H1 (cell line): ENCODE measurements at regions not wholly inside any gene's neighbourhood (a gene's known extent, or its start where the extent isn't known, plus 50 kb on each side); places are given as distances from the start of the nearest gene placed in this dataset.

Experiments
- CTCF ChIA-PET: fragments of 300-600 bp; sonication (Branson Sonifier 250); formaldehyde crosslinking; loops from one replicate; lab custom pipeline; 2021; ENCODE audit not compliant: partially characterized antibody; lab: Charles Lee
- POLR2A ChIA-PET: fragments of 300-600 bp; sonication (Branson Sonifier 250); formaldehyde crosslinking; loops from one replicate; lab custom pipeline; 2021; ENCODE audit warnings: inconsistent platforms; ENCODE audit not compliant: partially characterized antibody; lab: Charles Lee
- DNase-seq, 2 experiments: peaks; one replicate each; pipeline versions ENCODE4 v3.0.0 to v3.0.0-alpha.2; 2010 to 2022; ENCODE audit warnings: low spot score in 2 of 2, low read depth in 1 of 2, mixed read lengths in 1 of 2
- FAIRE-seq: peaks from 2 replicates; lab custom pipeline; 2011; peaks lifted over from hg19 to GRCh38; lab: Jason Lieb, UNC
- H2AFZ ChIP-seq: 2 replicates; pipeline ENCODE4 v1.8.1; 2012; ENCODE audit warnings: low read length, inconsistent platforms
- H2AK5ac ChIP-seq: 2 replicates; pipeline ENCODE4 v1.6.1; 2013; ENCODE audit warnings: low read depth, low read length
- H2BK120ac ChIP-seq: replicated peaks from 2 replicates; pipeline ENCODE3; 2013; ENCODE audit warnings: low read depth, low read length, inconsistent platforms
- H2BK12ac ChIP-seq: 2 replicates; pipeline ENCODE4 v1.6.1; 2013; ENCODE audit warnings: low read depth, low read length
- H2BK15ac ChIP-seq: 2 replicates; pipeline ENCODE4 v1.6.1; 2013; ENCODE audit warnings: low read length
- H2BK20ac ChIP-seq: 2 replicates; pipeline ENCODE4 v1.6.1; 2013; ENCODE audit warnings: low read length
- H2BK5ac ChIP-seq: 2 replicates; pipeline ENCODE4 v1.6.1; 2013; ENCODE audit warnings: low read depth, low read length
- H3K14ac ChIP-seq: 2 replicates; pipeline ENCODE4 v1.6.1; 2013; ENCODE audit warnings: inconsistent platforms; ENCODE audit not compliant: insufficient read length
- H3K18ac ChIP-seq: 2 replicates; pipeline ENCODE4 v1.6.1; 2013; ENCODE audit warnings: low read length; ENCODE audit errors: extremely low read depth
- H3K23ac ChIP-seq: 2 replicates; pipeline ENCODE4 v1.6.1; 2013; ENCODE audit warnings: inconsistent platforms; ENCODE audit not compliant: insufficient read length
- H3K23me2 ChIP-seq: 2 replicates; pipeline ENCODE4 v1.6.1; 2013; ENCODE audit warnings: low read depth, low read length
- H3K27ac ChIP-seq: 2 replicates; pipeline ENCODE4 v1.6.1; 2011; ENCODE audit warnings: low read depth, low read length, inconsistent platforms
- H3K27me3 ChIP-seq, 4 experiments: replicated peaks in 1 of 4; 1 replicate in 1 of 4; 2 replicates in 3 of 4; pipeline versions ENCODE4 v1.6.1 to v1.8.1; 2011 to 2013; ENCODE audit warnings: low read length in 3 of 4, mild to moderate bottlenecking in 3 of 4, inconsistent platforms in 2 of 4, mixed read lengths in 2 of 4, moderate library complexity in 1 of 4; ENCODE audit not compliant: control insufficient read depth in 3 of 4, insufficient read depth in 3 of 4; ENCODE audit errors: extremely low read depth in 1 of 4
- H3K36me3 ChIP-seq, 4 experiments: 2 replicates each; pipeline versions ENCODE4 v1.6.1 to v1.8.1; 2011 to 2013; ENCODE audit warnings: mild to moderate bottlenecking in 4 of 4, low read length in 3 of 4, moderate library complexity in 2 of 4, control low read depth in 1 of 4, inconsistent platforms in 1 of 4; ENCODE audit not compliant: insufficient read depth in 4 of 4, control insufficient read depth in 2 of 4
- H3K4ac ChIP-seq: replicated peaks from 2 replicates; pipeline ENCODE3; 2013; ENCODE audit warnings: low read length, low read depth, mixed read lengths, inconsistent platforms; ENCODE audit not compliant: insufficient read length
- H3K4me1 ChIP-seq, 4 experiments: replicated peaks in 1 of 4; 1 replicate in 1 of 4; 2 replicates in 3 of 4; pipeline versions ENCODE4 v1.6.1 to v1.8.1; 2011 to 2013; ENCODE audit warnings: low read length in 3 of 4, inconsistent platforms in 2 of 4, mixed read lengths in 1 of 4; ENCODE audit not compliant: insufficient read depth in 4 of 4, control insufficient read depth in 3 of 4
- H3K4me2 ChIP-seq, 2 experiments: 2 replicates each; pipeline versions ENCODE4 v1.6.1 to v1.8.1; 2011 to 2013; ENCODE audit warnings: low read depth in 2 of 2, low read length in 2 of 2, control low read depth in 1 of 2, inconsistent platforms in 1 of 2, mild to moderate bottlenecking in 1 of 2; ENCODE audit not compliant: insufficient read depth in 1 of 2
- H3K4me3 ChIP-seq, 4 experiments: fragments of 200-600, 300-600 bp in 1 of 4; sonication (generic), shearing (Covaris generic), sonication (Bioruptor Twin) in 1 of 4; 2 replicates each; pipeline versions ENCODE4 v1.5.1 to v1.8.1; 2011 to 2016; ENCODE audit warnings: low read length in 4 of 4, low read depth in 3 of 4, control low read depth in 2 of 4, inconsistent platforms in 2 of 4, mild to moderate bottlenecking in 2 of 4, mixed read lengths in 1 of 4, moderate library complexity in 1 of 4; ENCODE audit not compliant: insufficient read depth in 2 of 4; ENCODE audit errors: extremely low read depth in 1 of 4
- H3K56ac ChIP-seq: replicated peaks from 2 replicates; pipeline ENCODE3; 2013; ENCODE audit warnings: low read depth, mild to moderate bottlenecking, mixed read lengths, low read length, inconsistent platforms; ENCODE audit not compliant: insufficient read length
- H3K79me1 ChIP-seq: 2 replicates; pipeline ENCODE4 v1.6.1; 2013; ENCODE audit warnings: low read depth, low read length, control low read depth
- H3K79me2 ChIP-seq, 2 experiments: 2 replicates each; pipeline versions ENCODE4 v1.6.1 to v1.8.1; 2012 to 2013; ENCODE audit warnings: low read length in 2 of 2, mild to moderate bottlenecking in 2 of 2, inconsistent platforms in 1 of 2; ENCODE audit not compliant: insufficient read depth in 2 of 2, control insufficient read depth in 1 of 2
- H3K9ac ChIP-seq, 4 experiments: replicated peaks in 1 of 4; 1 replicate in 1 of 4; 2 replicates in 3 of 4; pipeline versions ENCODE4 v1.6.1 to v1.8.1; 2011 to 2013; ENCODE audit warnings: low read depth in 3 of 4, low read length in 3 of 4, control low read depth in 2 of 4, mild to moderate bottlenecking in 2 of 4, moderate library complexity in 2 of 4, inconsistent platforms in 1 of 4; ENCODE audit errors: extremely low read depth in 1 of 4
- H3K9me3 ChIP-seq, 2 experiments: 2 replicates each; pipeline versions ENCODE4 v1.6.1 to v1.8.1; 2012 to 2013; ENCODE audit warnings: mild to moderate bottlenecking in 2 of 2, moderate library complexity in 2 of 2, control low read depth in 1 of 2, inconsistent platforms in 1 of 2, low read depth in 1 of 2, low read length in 1 of 2, mixed read lengths in 1 of 2; ENCODE audit not compliant: insufficient read depth in 2 of 2
- H4K20me1 ChIP-seq, 2 experiments: replicated peaks in 1 of 2; 2 replicates each; pipeline versions ENCODE3 to v1.8.1; 2011 to 2013; ENCODE audit warnings: inconsistent platforms in 2 of 2, low read length in 2 of 2, mild to moderate bottlenecking in 1 of 2; ENCODE audit not compliant: insufficient read depth in 2 of 2, control insufficient read depth in 1 of 2
- H4K5ac ChIP-seq: 2 replicates; pipeline ENCODE4 v1.6.1; 2013; ENCODE audit warnings: low read length, low read depth, mixed read lengths, inconsistent platforms; ENCODE audit not compliant: insufficient read length
- H4K8ac ChIP-seq: 2 replicates; pipeline ENCODE4 v1.8.0; 2013; ENCODE audit warnings: mild to moderate bottlenecking, moderate library complexity, low read length, inconsistent platforms; ENCODE audit not compliant: insufficient read depth; ENCODE audit errors: extremely low read depth
- H4K91ac ChIP-seq: replicated peaks from 2 replicates; pipeline ENCODE3; 2013; ENCODE audit warnings: low read length, mixed read lengths, inconsistent platforms; ENCODE audit not compliant: insufficient read length
- NRF1 ChIP-seq: IDR thresholded peaks from 2 replicates; pipeline ENCODE4 v1.6.1; 2011; ENCODE audit warnings: mild to moderate bottlenecking, low read depth, low read length, improper control_type of control experiment
- SP4 ChIP-seq: IDR thresholded peaks from 2 replicates; pipeline ENCODE4 v1.6.1; 2012; ENCODE audit warnings: low read length, inconsistent platforms
- WGBS, 2 experiments: shearing (Covaris generic) in 1 of 2; methylation state at CpG; one replicate each; pipeline versions ENCODE4 v1.1.6 to v1.1.7; 2013 to 2015; ENCODE audit warnings: low lambda C conversion rate in 2 of 2, mixed read lengths in 2 of 2, inconsistent platforms in 1 of 2, low coverage in 1 of 2, missing lambda C conversion rate in 1 of 2; ENCODE audit not compliant: insufficient replicate concordance in 2 of 2, insufficient coverage in 1 of 2, insufficient read length in 1 of 2; ENCODE audit errors: extremely low coverage in 1 of 2, missing lambda C conversion rate in 1 of 2; 5-methylcytosine and 5-hydroxymethylcytosine counted together

- H3K18ac ChIP-seq = no peak overlapping the region
- no peak overlapping the region for H3K4me2 ChIP-seq
- POLR2A ChIA-PET = no interaction called here
- H2BK120ac ChIP-seq = no peak overlapping the region
- no peak overlapping the region for H3K14ac ChIP-seq
- no peak overlapping the region for H4K91ac ChIP-seq
- H2BK5ac ChIP-seq = no peak overlapping the region
- H3K23ac ChIP-seq = no peak overlapping the region
- FAIRE-seq = no peak
- H2BK20ac ChIP-seq = no peak overlapping the region
- H2BK15ac ChIP-seq = no peak overlapping the region
- no peak overlapping the region for H3K56ac ChIP-seq
- no peak overlapping the region for H3K9ac ChIP-seq
- no peaks in the 10 kb centered on the region for H3K4me1 ChIP-seq
- H3K23me2 ChIP-seq = no peaks in the 10 kb centered on the region
- H3K4me3 ChIP-seq = no peak overlapping the region
- no peaks in the 10 kb centered on the region for H3K79me1 ChIP-seq
- H3K27me3 ChIP-seq = no peaks in the 10 kb centered on the region
- no peak overlapping the region for H2BK12ac ChIP-seq
- CTCF ChIA-PET = interaction anchor here (0.7 kb wide), 1 partner anchor 12 kb away, joined by 3 read pairs; no protein-coding TSS in a partner anchor
- TF ChIP-seq SP4 (no peak), NRF1 (no peak)
- no peak overlapping the region for H3K27ac ChIP-seq
- no peak overlapping the region for H2AK5ac ChIP-seq
- no peaks in the 10 kb centered on the region for H4K20me1 ChIP-seq
- H3K4ac ChIP-seq = no peak overlapping the region
- no peak overlapping the region for H4K8ac ChIP-seq
- no peak overlapping the region for H2AFZ ChIP-seq
- H3K79me2 ChIP-seq = no peaks in the 10 kb centered on the region
- no peaks in the 10 kb centered on the region for H3K36me3 ChIP-seq
- no peak overlapping the region for H4K5ac ChIP-seq
- no peak for DNase-seq
- H3K9me3 ChIP-seq = peaks cover 73 to 79% of the 10 kb centered on the region in 2 experiments
- WGBS, 2 experiments = 72% methylated on average over 1 of the region's 1 CpG; no CpG with 5 or more reads in 1 of the 2 experiments
These were observed 76.5 kb downstream of the ZNF726 start for GRCh38 chr19:23991170-23991569.
